Activated T-helper 1 cell treated with anti-CD3 and anti-CD28 coated beads, Interleukin-12 subunit alpha, Interleukin-12 subunit beta, Interleukin-2, Interleukin-4 antibody, amounts not matched to agents 30 ng/mL and 10 ng/mL and 1 ng/mL, durations not matched to agents 14 hours and 24 hours and 36 hours (primary cell): ENCODE measurements at regions not wholly inside any gene's neighbourhood (a gene's known extent, or its start where the extent isn't known, plus 50 kb on each side); places are given as distances from the start of the nearest gene placed in this dataset.

Experiments used
- DNase-seq: peaks from one replicate; pipeline ENCODE4 v3.0.0; 2021; ENCODE audit warnings: low spot score
- H3K27ac Mint-ChIP-seq: one replicate; pipeline ENCODE4 v1.8.0; 2021; ENCODE audit warnings: mild to moderate bottlenecking, mixed read lengths
- H3K27me3 Mint-ChIP-seq: one replicate; pipeline ENCODE4 v1.8.0; 2022; ENCODE audit warnings: mild to moderate bottlenecking, moderate library complexity, mixed read lengths; ENCODE audit not compliant: insufficient read depth
- H3K36me3 Mint-ChIP-seq: one replicate; pipeline ENCODE4 v1.8.0; 2021; ENCODE audit warnings: low read depth, mixed read lengths
- H3K4me1 Mint-ChIP-seq: one replicate; pipeline ENCODE4 v1.8.0; 2021; ENCODE audit warnings: low read depth, mixed read lengths
- H3K4me3 Mint-ChIP-seq: one replicate; pipeline ENCODE4 v1.8.0; 2021; ENCODE audit warnings: mild to moderate bottlenecking, moderate library complexity, mixed read lengths
- H3K9me3 Mint-ChIP-seq: one replicate; pipeline ENCODE4 v1.8.0; 2021; ENCODE audit warnings: mixed read lengths
- intact Hi-C: fragments of 100-400 bp; cut with micrococcal nuclease; formaldehyde crosslinking; loops from one replicate; pipeline ENCODE4 v1.15.1; 2024

DNA sequence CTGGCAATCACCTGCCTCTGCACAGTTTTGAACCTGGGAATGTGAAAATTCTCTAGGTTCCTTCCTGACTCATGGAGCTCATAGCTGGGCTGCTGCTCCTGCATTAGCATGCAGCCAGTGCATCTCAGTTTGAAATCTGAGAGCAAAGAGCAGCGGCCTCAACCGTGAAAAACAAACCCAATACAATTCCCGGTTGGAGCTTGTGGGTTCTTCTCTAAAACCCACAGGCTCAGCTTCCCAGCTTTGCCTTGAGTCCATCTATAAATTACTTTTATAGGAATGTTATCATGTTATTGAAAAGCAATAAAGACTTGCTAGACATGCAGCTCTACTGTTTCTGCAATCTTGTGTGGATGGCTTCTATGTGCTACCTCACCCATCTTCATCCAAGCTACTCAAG is 191.7 kb downstream of the CXCL12 start:
- Mint-ChIP-seq H3K27ac (no peak overlapping the region), H3K9me3 (peaks cover 4% of the 10 kb centered on the region), H3K36me3 (no peaks in the 10 kb centered on the region), H3K27me3 (no peaks in the 10 kb centered on the region), H3K4me1 (no peaks in the 10 kb centered on the region), H3K4me3 (no peak overlapping the region)
- DNase-seq = no peak
- intact Hi-C loops = no loop called here

DNA sequence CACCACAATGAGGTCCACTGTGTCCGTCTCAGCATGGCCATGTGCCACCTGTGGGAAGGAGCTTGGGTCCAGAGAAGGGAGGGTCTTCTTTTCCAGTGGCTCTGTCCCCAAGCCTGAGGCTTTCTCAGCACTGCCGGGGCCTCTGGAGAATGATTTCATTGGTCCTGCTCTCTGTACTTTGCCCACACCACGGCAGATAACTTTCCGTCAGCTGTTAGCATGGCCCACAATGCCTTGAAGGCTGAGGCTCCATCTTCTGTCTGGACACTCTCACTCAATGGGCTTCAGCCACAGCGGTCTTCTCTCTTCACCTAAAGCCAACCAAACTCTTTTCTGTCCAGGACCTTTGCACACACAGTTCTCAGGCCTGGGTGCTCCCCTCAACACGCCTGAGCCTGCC is 192.5 kb downstream of the CXCL12 start:
- Mint-ChIP-seq H3K4me3 (no peak overlapping the region), H3K4me1 (no peaks in the 10 kb centered on the region), H3K9me3 (peaks cover 4% of the 10 kb centered on the region), H3K27ac (no peak overlapping the region), H3K36me3 (no peaks in the 10 kb centered on the region), H3K27me3 (no peaks in the 10 kb centered on the region)
- intact Hi-C loops = no loop called here
- DNase-seq = no peak

DNA sequence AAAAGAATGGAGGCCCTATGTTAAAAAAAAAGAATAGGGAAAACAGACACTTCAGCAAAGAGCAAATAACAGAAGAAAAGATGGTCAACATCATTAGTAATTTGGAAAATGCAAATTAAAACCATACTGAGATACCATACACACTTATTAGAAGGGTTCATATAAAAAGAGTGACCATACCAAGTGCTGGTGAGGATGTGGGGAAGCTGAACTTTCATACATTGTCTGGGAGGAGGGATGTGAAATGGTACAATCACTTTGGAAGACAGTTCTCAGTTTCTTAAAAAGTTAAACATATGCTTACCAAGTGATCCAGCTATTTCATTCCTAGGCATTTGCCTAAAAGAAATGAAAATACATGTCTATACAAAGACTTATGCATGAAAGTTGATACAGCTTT is 194.4 kb downstream of the CXCL12 start:
- DNase-seq = no peak
- H3K4me1 Mint-ChIP-seq = no peaks in the 10 kb centered on the region
- intact Hi-C loops = no loop called here
- no peaks in the 10 kb centered on the region for H3K36me3 Mint-ChIP-seq
- H3K27me3 Mint-ChIP-seq = peaks cover 1% of the 10 kb centered on the region
- no peak overlapping the region for H3K4me3 Mint-ChIP-seq
- H3K27ac Mint-ChIP-seq = no peak overlapping the region
- peaks cover 4% of the 10 kb centered on the region for H3K9me3 Mint-ChIP-seq

DNA sequence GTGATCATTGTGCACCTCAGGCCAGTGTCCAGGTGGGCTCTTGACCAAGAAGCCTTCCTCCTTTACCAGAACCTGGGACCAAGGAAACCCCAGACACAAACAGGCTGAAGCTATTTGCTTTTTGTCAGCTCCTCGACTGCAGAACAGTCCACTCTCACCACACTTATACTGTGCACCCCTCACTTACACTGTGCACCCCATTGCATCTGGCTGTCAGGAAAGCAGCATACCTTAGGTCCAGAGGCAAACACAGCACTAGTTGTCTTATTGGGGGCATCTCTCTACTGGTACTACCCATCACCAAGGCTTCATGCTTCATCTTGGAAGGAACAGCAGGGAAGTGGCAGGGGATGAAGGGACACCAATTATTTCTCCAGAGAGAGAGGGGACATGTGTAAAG is 198.1 kb downstream of the CXCL12 start:
- H3K4me3 Mint-ChIP-seq = no peak overlapping the region

DNA sequence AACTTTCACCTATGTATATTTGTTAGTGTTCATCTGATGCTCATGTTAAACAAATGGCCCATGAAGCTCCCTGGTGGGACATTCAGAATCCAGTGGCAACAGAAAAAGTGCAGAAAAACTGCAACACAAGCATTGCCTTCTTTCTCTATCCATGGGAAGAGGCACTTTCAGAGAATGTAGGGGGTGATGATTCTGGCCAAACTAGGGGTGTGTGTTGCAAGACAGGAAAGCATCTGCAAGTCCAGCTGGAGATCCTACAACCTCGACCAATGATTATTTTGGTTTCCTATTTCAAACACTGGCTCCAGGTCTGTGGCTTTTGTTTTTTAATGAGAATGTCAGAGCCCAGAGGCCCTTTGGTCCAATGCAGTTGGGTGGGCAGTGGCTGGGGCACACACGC is 198.7 kb downstream of the CXCL12 start:
- Mint-ChIP-seq H3K36me3 (no peaks in the 10 kb centered on the region), H3K27ac (no peak overlapping the region), H3K4me3 (no peak overlapping the region), H3K9me3 (peaks cover 4% of the 10 kb centered on the region), H3K27me3 (peaks cover 1% of the 10 kb centered on the region), H3K4me1 (no peaks in the 10 kb centered on the region)
- DNase-seq = no peak
- intact Hi-C loops = no loop called here

More for the DNA sequence above, 198.1 kb downstream of the CXCL12 start:
- no peaks in the 10 kb centered on the region for H3K4me1 Mint-ChIP-seq
- intact Hi-C loops = no loop called here
- no peaks in the 10 kb centered on the region for H3K36me3 Mint-ChIP-seq
- H3K27me3 Mint-ChIP-seq = peaks cover 1% of the 10 kb centered on the region
- no peak overlapping the region for H3K27ac Mint-ChIP-seq
- H3K9me3 Mint-ChIP-seq = peaks cover 4% of the 10 kb centered on the region
- DNase-seq = no peak

DNA sequence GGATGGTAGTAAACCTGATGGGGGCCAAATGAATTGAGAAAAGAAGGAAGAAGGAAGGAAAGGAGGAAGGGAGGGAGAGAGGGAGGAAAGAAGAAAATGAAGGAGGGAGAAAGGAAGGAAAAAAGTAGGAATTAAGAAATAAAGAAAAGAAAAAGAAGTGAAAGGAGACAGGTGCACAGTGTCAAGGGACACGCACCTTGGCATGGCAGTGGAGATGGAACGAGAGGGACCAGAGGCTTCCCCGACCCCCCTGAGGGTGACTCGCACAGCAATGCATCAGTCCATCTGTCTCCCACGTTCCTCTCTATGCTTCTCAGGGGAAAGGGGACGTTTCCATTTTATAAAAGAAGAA is 199.6 kb downstream of the CXCL12 start:
- DNase-seq = no peak
- Mint-ChIP-seq H3K4me1 (no peaks in the 10 kb centered on the region), H3K27me3 (peaks cover 1% of the 10 kb centered on the region), H3K36me3 (no peaks in the 10 kb centered on the region), H3K27ac (no peak overlapping the region), H3K9me3 (peaks cover 4% of the 10 kb centered on the region), H3K4me3 (no peak overlapping the region)
- intact Hi-C loops = no loop called here

DNA sequence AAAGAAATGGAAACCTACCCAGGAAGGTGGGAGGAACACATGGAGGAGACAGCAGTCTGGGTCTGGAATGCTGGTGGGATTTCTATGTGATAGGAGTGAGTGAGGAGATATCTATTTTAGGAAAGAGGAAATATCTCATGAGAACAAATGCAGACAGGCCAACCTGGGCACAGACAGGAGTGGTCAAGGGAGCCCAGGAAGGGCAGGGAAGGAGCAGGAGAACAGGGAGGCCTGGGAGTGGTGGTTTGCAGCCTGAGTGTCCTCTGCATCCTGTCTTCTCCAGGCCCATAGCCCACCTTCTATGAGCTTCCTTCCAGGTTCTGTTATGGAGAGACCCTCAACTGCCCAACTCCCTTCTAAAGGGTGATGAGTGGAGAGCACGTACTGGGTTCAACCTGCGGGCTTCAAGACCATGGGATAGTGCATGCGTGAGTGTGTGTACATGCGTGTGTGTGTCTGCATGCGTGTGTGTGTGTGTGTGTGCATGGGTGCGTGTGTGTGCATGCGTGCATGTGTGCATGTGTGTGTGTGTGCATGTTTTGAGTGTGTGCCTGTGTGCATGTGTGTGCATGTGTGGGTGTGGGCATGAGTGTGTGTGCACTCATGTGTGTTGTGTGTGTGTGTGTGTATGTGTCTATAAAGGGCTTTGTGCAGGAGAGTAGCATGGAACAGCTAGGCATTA is 200.1 kb downstream of the CXCL12 start:
- DNase-seq = no peak
- no peaks in the 10 kb centered on the region for H3K36me3 Mint-ChIP-seq
- no peaks in the 10 kb centered on the region for H3K4me1 Mint-ChIP-seq
- H3K27ac Mint-ChIP-seq = no peak overlapping the region
- H3K27me3 Mint-ChIP-seq = peaks cover 1% of the 10 kb centered on the region
- intact Hi-C loops = no loop called here
- peaks cover 4% of the 10 kb centered on the region for H3K9me3 Mint-ChIP-seq
- no peak overlapping the region for H3K4me3 Mint-ChIP-seq

DNA sequence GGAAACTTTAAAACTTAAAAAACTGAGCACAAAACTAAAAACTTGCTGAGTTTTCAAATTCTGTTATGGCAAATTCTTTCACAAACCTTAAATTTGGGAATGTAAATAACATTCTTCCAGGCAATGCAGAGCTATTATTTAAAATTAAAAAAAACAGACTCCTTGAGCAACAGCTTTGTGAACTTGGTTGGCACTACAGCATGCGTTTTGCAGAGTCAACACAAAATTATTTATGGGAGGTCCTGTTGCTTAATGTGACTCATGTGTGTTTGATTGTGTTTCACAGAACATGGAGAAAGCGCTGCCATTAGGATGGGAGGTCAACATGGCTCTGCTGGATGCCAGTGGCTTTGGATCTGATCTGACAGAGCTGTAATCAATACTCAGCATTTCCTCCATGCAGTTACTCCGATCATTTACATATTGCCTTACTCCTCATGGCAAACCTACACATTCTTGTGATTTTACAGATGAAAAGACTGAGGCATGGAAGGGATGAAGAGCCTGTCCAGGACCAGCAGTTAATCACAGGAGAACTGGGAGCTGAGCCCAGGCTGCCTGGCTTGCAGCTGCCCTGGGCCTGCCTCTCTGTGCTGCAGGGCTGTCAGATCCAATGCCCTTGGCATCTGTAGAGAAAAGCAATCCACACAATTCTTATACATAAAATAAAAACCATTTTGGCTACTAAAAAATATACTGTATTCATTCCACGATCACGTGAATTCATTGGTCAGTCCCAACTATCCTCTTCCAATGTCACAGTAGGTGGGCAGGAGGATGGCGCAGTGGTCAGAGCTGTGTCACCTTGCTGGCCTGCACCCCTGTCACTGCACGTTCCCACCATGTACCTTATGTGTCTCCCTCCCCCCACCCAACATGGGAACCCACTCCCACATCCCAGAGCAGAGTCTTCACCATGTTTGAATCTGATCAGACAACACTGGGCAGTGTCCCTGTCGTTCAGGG is 200.9 kb downstream of the CXCL12 start:
- intact Hi-C loops = no loop called here
- H3K4me1 Mint-ChIP-seq = no peaks in the 10 kb centered on the region
- no peak for DNase-seq
- H3K27ac Mint-ChIP-seq = no peak overlapping the region
- no peak overlapping the region for H3K4me3 Mint-ChIP-seq
- H3K36me3 Mint-ChIP-seq = no peaks in the 10 kb centered on the region
- H3K27me3 Mint-ChIP-seq = peaks cover 1% of the 10 kb centered on the region
- H3K9me3 Mint-ChIP-seq = peaks cover 4% of the 10 kb centered on the region

DNA sequence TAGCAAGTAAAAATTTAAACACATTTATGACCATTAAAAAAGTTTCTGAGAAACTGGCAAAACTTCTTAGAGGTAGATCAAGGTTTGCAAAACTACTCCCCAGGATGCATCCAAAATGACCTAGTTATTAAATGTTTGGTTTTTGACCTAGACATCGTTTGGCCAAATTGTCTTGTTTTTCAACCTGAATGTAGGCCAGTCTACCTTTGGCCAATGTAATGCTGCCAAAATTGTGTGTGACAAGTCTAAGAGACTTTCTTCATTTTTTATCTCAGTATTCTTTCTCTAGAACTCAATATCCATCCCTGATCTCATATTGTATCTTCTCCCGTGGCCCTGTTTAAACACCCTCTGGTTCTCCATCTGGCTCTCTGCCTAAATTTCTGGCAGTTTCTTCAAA is 202.0 kb downstream of the CXCL12 start:
- no peak for DNase-seq
- no peak overlapping the region for H3K27ac Mint-ChIP-seq
- no peaks in the 10 kb centered on the region for H3K4me1 Mint-ChIP-seq
- intact Hi-C loops = no loop called here
- H3K36me3 Mint-ChIP-seq = no peaks in the 10 kb centered on the region
- H3K27me3 Mint-ChIP-seq = peaks cover 1% of the 10 kb centered on the region
- H3K9me3 Mint-ChIP-seq = no peaks in the 10 kb centered on the region
- no peak overlapping the region for H3K4me3 Mint-ChIP-seq

DNA sequence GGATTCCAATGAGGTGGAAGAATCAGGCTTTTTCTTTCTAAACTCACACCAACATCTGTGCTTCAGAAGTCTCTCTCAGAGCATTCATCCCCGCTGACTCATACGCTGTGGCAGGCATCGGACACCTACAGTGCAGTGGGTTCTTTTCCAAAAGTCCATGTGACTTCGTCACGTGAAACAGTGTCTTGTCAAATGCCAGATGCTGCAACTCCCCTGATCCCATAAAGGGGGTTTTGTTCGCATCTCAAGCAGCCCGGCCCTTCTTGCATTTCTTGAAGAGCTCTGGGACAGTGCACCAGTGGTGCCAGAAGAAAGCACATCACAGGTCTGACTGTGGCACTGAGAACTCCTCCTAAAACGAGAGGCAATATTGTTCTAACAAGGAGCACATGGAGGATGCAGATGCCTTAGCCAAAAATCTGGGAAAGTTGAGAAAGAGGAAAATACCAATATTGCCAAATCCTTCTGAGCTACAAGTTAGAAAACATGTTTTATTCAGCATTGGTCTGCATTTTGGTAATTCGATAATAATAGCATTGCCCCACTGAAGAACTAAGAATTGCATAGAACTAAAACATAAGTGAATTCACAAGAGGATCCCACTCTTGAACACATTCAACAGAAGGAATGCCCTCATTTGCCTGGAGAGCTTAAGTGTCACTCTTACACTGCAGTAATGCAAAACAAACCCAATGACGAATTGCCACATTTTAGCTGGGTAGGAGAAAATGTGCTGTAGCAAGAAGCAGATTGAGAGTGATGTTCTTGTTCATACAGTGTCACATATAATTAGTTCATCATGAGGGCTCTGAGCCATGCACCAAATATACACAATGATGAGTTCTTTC is 204.4 kb downstream of the CXCL12 start:
- Mint-ChIP-seq H3K27me3 (no peaks in the 10 kb centered on the region), H3K4me1 (no peaks in the 10 kb centered on the region), H3K9me3 (no peaks in the 10 kb centered on the region), H3K36me3 (no peaks in the 10 kb centered on the region), H3K4me3 (no peak overlapping the region), H3K27ac (no peak overlapping the region)
- intact Hi-C loops = no loop called here
- DNase-seq = no peak

DNA sequence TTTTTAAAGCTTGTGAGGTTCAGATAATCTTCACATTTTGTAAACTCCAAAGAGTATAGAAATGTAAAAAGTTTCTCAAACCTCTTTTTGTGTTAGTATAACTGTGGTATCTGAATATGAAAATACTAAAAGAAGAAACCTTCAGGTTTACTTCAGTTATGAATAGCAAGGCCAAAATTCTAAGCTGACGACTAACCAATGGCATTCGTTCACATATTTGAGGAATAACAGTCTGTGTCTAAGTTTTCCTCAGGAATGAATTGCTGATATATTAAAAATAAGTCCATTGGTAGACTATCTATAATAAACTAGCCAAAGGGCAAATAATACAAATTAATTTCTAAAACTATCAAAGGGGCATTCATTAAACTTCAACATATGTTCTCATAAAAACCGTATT is 206.0 kb downstream of the CXCL12 start:
- H3K9me3 Mint-ChIP-seq = no peaks in the 10 kb centered on the region
- no peaks in the 10 kb centered on the region for H3K27me3 Mint-ChIP-seq
- H3K4me1 Mint-ChIP-seq = no peaks in the 10 kb centered on the region
- H3K36me3 Mint-ChIP-seq = no peaks in the 10 kb centered on the region
- intact Hi-C loops = no loop called here
- no peak overlapping the region for H3K4me3 Mint-ChIP-seq
- H3K27ac Mint-ChIP-seq = no peak overlapping the region
- DNase-seq = no peak

DNA sequence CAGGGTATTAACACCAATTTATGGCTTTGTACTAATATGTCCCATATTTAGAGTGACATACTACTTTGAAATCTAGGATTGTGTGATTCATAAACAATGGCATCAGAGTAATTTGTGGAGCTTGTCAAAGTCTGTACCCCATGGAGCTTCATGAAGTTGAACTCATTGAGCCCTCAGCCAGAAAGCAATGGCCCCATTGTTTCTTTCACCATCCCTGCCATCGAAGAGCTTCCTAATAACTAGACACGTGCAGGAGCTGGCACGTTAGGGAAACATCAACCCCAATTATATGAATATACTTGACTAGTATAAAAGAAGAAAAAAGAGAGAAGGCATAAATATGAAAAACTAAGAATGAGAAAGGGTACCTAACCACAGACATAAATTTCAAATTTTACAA is 206.6 kb downstream of the CXCL12 start:
- no peaks in the 10 kb centered on the region for H3K36me3 Mint-ChIP-seq
- intact Hi-C loops = no loop called here
- no peaks in the 10 kb centered on the region for H3K9me3 Mint-ChIP-seq
- no peak for DNase-seq
- H3K27ac Mint-ChIP-seq = no peak overlapping the region
- H3K4me3 Mint-ChIP-seq = no peak overlapping the region
- no peaks in the 10 kb centered on the region for H3K4me1 Mint-ChIP-seq
- no peaks in the 10 kb centered on the region for H3K27me3 Mint-ChIP-seq

DNA sequence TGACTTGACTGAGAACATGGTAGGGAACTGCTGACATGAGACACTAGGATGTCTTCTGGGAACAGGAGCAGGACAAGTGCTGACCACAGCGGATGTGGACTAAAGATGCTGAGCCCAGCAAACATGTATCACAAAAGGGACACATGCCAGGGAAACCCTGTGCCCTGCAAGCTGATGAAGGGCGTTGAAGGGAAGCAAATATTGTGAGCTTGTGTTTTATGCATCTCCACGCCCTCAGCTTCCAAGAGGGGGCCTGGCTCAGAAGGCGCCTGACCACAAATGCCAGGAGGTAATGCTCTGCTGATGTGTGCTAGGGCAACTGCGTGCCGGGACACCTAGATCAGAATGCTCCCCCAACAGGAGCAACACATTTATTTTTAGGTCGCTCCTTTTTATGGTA is 207.3 kb downstream of the CXCL12 start:
- intact Hi-C loops = no loop called here
- Mint-ChIP-seq H3K4me3 (no peak overlapping the region), H3K36me3 (no peaks in the 10 kb centered on the region), H3K4me1 (no peaks in the 10 kb centered on the region), H3K27me3 (no peaks in the 10 kb centered on the region), H3K27ac (no peak overlapping the region), H3K9me3 (no peaks in the 10 kb centered on the region)
- no peak for DNase-seq
